Panc1 (cell line): ENCODE measurements at regions not wholly inside any gene's neighbourhood (a gene's known extent, or its start where the extent isn't known, plus 50 kb on each side); places are given as distances from the start of the nearest gene placed in this dataset.

Source experiments
- CTCF ChIP-seq: fragments of 450-650 bp; IDR thresholded peaks from 2 replicates; pipeline ENCODE4 v1.5.1; 2017; ENCODE audit warnings: mild to moderate bottlenecking
- POLR2AphosphoS5 ChIP-seq: IDR thresholded peaks from 2 replicates; pipeline ENCODE4 v1.6.1; 2012; ENCODE audit warnings: mild to moderate bottlenecking, low read depth, low read length, moderate library complexity

- TF ChIP-seq CTCF (no peak), POLR2AphosphoS5 (no peak)
Observed at GRCh38 chrX:95718746-95719145, 965.9 kb upstream of the DIAPH2 start.
